DMS53 treated with DMSO at 0.1 percent for 48 hours (cell line): ENCODE measurements at regions not wholly inside any gene's neighbourhood (a gene's known extent, or its start where the extent isn't known, plus 50 kb on each side); places are given as distances from the start of the nearest gene placed in this dataset.

Source experiments
- DNase-seq: peaks from one replicate; lab custom pipeline; 2025; ENCODE audit not compliant: unreplicated experiment; lab: John Stamatoyannopoulos, UW

GRCh38 chr7:116310141-116310540 is 99.8 kb downstream of the TES start:
- DNase-seq = no peak

GRCh38 chr7:116311259-116311658 is 100.9 kb downstream of the TES start:
- DNase-seq = no peak

DNA sequence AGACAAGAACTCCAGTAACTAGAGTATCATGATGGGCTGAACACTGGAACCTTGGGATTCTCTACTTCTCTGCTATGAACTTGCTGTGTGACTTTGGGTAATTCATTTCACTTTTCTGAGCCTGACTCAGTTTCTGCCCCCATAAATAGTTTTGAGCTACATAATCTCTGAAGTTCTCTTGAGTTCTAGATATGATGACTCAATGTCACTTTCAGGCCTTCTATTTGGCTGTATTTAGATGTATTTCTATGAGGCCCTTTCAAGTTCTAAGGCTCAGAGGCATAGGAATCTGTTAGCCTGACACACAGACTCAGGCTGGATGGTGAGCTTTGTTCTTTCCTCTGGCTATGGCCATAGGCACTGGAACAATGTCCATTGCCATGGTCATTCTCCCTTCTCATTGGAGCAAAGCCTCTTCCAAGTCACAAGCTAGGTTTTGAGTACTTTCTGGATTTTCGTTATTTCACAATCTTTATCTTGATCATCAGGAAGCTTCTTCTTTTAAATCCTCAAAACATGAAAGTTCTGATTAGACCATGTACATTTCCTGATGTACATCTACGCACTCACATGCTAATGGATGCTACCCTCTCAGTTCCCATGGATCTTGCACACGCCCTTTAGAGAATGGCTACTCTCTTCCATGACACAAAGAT is 101.6 kb downstream of the TES start:
- DNase-seq = no peak

GRCh38 chr7:116315293-116315692 is 105.0 kb downstream of the TES start:
- no peak for DNase-seq

GRCh38 chr7:116315803-116316202 is 105.5 kb downstream of the TES start:
- DNase-seq = no peak

DNA sequence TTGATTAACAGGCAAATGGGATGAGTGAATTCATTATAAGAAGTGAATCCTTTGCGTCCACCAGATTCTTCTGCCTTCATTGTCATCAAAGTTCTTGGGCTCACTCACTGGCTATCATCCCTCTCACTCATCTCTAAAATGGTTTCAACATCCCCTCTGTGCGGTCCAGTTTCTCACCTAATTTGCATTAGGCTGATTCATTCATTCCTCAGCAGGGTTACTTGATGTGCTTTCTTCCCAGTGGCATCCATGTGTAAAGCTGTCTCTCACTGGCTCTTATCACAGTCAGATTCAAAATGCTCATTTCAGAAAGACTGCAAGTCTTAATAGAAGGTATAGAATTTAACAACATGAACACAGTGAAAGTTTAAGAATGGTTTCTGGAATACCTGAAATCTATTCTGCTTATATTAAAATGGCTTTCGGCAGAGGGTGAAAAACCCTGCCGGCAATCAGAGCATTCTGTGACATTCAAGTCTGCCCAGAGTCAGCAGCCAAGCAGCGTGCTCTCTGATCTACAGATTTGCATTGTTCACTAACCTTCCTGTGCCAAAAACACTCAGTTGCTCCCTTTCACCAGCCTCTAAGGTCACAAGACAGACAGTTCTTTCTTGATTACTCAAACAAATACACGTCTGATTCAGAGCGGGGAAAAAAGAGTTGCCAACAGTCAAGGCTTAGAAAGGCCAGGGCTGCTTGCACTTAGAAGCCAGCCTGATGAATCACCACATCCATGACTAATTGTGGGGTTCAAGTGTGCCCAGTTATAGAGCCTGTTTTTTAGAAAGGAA is 106.7 kb downstream of the TES start:
- DNase-seq = no peak

- no peak for DNase-seq
Measured at GRCh38 chr7:116317907-116318306, 107.6 kb downstream of the TES start.

- no peak for DNase-seq
Measured at GRCh38 chr7:116322541-116322940, 112.2 kb downstream of the TES start.

- DNase-seq = no peak
Measured at GRCh38 chr7:116324582-116324981, 114.2 kb downstream of the TES start.

DNA sequence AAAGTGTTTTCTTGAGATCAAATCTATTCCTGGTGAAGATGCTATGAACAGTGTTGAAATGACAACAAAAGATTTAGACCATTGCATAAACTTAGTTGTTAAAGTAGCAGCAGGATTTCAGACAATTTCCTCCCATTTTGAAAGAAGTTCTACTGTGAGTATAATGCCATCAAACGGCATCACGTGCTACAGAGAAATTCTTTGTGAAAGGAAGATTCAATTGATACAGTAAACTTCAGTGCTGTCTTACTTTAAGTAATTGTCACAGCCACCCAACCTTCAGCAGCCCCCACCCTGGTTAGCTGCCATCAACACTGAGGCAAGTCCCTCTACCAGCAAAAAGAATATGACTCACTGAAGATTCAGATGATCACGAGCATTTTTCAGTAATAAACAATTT is 115.2 kb downstream of the TES start:
- no peak for DNase-seq

DNA sequence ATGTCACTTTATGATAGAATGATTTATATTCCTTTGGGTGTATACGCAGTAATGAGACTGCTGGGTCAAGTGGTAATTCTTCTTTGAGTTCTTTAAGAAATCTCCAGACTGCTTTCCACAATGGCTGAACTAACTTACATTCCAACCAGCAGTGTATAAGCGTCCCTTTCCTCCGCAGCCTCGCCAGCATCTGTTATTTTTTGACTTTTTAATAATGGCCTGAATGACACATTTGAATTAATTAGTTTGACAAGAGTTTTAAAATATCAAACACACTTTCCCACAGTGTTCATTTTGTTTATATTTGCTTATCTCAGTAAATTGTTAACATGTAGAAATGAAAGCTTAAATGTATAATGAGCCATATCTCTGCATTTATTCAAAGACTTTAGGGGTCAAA is 116.8 kb downstream of the TES start:
- no peak for DNase-seq

GRCh38 chr7:116327752-116328151 is 117.4 kb downstream of the TES start:
- no peak for DNase-seq

GRCh38 chr7:116328161-116328560 is 117.8 kb downstream of the TES start:
- DNase-seq = no peak

DNA sequence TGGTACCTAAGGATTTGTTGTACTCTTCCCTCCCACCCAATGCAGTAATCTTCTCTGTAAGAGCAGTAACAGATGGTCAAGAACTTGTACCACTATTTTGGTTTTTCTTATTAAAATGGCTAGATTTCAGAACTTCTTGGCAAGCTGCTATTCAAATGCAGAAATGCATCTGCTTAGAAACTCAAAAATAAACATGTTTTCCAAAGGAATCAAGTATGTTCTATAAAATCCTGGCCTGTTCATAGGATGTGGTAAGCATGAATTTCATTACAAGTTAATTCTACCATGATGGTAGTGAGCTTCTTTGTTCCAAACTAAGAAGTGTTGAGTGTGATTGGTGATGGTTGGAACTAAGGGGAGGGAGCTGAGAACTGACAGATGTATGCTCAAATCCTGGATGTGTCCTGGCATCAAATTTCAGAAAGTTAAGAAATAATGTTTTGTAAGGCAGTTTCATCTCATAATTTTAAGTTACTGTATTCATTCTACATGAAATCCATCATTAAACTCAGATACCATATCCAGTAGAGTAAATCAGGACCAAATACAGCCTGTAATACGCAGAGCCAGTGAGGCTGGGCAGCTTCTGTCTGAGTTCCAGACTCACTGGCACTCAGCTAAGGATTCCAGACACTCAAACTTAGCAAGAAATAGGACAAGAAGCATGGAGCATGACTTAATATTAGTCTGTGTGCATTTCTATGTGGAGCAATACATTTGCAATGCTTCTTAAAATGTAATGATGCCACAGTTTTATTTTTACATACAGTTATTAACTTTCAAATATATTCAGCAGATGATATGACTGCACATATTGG is 119.6 kb downstream of the TES start:
- no peak for DNase-seq

DNA sequence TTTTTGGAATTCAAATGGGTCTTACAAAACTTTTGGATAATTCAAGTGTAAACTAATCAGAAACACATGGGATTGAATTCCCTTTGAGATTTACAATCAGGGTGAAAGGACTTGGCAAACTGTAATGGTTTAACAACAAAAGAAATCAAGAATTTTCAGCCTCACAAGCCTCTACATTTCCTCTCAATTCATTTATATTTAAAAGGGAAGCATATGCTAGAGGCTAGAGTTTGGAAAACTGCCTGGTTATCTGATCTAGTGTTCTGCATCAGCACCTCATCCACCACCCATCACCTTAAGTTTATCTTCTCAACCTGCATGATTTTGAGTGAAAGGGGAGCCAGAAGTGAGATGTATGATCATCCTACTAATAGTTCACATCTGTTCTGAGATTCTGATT is 120.7 kb downstream of the TES start:
- DNase-seq = no peak

- DNase-seq = no peak
Measured at GRCh38 chr7:116332766-116333165, 122.4 kb downstream of the TES start.

- DNase-seq = no peak
Measured at GRCh38 chr7:116334555-116334954, 124.2 kb downstream of the TES start.

GRCh38 chr7:116337018-116337417 is 126.7 kb downstream of the TES start:
- no peak for DNase-seq

- no peak for DNase-seq
Measured at GRCh38 chr7:116337800-116338199, 127.5 kb downstream of the TES start.

DNA sequence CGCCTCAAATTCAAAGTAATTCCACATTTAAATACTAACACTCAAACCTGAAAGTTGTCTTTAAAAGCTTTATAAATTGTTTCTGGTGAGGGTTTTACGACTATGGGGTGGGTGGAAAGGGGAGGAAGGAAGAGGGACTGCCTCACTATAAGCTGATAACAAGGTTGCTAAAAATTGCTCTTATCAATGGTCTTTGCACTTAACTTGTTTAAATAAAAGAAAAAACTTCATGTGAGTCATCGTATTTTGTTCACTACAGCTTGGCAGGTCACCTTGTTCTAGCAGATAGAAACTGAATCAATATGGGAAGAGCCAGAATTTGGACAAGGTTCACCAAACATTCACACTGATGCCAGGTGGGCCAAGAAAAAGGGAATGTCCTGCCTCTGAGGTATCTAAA is 129.2 kb downstream of the TES start:
- no peak for DNase-seq

- DNase-seq = no peak
Measured at GRCh38 chr7:116340201-116340847, 130.0 kb downstream of the TES start.
